ENCODE measurements at regions not wholly inside any gene's neighbourhood (a gene's known extent, or its start where the extent isn't known, plus 50 kb on each side); places are given as distances from the start of the nearest gene placed in this dataset.
"Not testable (repeated sequence)": the region's sequence is repeated elsewhere in the genome, so short reads cannot be mapped to it uniquely, and the experiment has no call there.

DNA sequence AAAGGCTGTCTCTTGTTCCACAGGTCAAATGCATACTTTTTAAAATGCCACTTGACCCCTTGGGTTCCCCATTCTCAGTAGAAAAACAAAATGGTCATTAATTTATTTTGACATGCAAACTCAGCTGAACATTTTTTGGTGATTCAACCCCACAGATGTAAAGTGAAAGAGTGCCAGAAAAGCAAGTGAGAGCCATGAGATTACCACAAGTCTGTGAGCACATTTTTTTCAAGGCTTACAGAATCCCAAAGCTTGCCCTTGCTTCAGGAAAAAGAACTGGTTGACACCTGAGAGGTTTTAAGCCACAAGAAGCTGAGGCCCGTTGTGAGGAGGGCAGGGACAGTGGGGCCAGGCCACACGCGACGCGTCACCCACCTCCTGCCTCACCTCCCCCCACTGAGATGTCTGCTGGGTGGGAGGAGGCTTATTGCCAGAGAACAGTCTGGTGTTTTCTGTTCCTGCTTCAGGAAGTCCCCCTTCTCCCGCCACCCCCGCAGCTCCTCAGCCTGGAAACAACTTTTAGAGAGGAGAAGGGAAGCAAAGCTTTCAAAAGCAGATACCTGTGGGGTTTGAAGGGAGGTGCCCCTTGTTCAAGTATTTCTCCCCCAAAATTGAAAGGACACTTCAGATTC, 70.4 kb upstream of the CYP1B1 start:
- H3K9me3 ChIP-seq (ENCODE audit: severe bottlenecking), result no peaks in the 10 kb centered on the region
- H3K27ac ChIP-seq, result no peak overlapping the region; the same call in 1 of the 2 replicates
- TF ChIP-seq, protein P1, sequence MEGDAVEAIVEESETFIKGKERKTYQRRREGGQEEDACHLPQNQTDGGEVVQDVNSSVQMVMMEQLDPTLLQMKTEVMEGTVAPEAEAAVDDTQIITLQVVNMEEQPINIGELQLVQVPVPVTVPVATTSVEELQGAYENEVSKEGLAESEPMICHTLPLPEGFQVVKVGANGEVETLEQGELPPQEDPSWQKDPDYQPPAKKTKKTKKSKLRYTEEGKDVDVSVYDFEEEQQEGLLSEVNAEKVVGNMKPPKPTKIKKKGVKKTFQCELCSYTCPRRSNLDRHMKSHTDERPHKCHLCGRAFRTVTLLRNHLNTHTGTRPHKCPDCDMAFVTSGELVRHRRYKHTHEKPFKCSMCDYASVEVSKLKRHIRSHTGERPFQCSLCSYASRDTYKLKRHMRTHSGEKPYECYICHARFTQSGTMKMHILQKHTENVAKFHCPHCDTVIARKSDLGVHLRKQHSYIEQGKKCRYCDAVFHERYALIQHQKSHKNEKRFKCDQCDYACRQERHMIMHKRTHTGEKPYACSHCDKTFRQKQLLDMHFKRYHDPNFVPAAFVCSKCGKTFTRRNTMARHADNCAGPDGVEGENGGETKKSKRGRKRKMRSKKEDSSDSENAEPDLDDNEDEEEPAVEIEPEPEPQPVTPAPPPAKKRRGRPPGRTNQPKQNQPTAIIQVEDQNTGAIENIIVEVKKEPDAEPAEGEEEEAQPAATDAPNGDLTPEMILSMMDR (IDR thresholded peaks at IDR 0.05; ENCODE audit: low read depth, low read length), result no peak
- no peaks in the 10 kb centered on the region for H3K27me3 ChIP-seq (ENCODE audit: insufficient read depth, low read depth, severe bottlenecking)
- DNase-seq, result no peak
- no peaks in the 10 kb centered on the region for H3K36me3 ChIP-seq
- H3K4me3 ChIP-seq (ENCODE audit: low read depth, low read length), result no peak overlapping the region

DNA sequence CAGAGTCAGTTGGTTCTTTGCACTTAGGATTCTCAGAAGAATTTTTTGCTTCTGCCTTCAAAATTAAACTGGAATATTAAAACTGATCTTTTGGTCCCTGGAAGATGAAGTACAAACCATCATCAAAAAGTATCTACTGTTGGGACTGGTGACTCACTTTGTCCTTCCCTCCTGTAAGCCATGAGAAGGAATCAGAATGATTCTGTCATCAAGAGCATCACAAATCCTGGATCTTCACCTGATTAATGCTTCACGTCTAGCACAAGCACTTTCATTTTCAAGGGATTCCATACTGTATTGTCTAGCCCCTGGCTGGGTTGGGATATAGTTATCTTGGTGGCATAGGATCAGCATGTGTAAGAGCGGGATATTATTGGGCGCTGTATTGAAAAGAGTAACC, 69.3 kb upstream of the CYP1B1 start:
- H3K36me3 ChIP-seq, result no peaks in the 10 kb centered on the region

DNA sequence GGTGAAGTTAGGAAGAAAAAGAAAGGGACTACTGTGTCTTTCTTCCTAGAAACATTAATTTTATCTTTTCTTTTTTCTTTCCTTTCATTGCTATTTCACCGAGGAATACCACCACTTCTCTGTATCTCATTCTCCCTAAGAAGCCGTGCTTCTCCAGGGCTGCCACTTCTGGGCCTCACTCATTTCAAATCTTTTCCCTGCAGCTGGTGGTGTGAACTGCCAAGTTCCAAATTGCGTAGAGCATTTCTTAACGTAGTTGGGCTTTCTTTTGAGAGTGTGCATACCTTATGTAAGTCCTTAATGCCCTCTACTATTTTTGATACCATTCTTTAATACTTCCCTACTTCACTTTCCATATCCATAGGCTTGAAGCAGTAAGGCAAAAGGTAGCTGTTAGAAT, 66.7 kb upstream of the CYP1B1 start:
- DNase-seq, result no peak
- H3K27ac ChIP-seq, result no peak overlapping the region
- no peak overlapping the region for H3K4me3 ChIP-seq (ENCODE audit: low read depth, low read length)
- peaks cover 3% of the 10 kb centered on the region for H3K9me3 ChIP-seq (ENCODE audit: severe bottlenecking)
- TF ChIP-seq, protein P1 (IDR thresholded peaks at IDR 0.05; ENCODE audit: low read depth, low read length), result no peak
- no peaks in the 10 kb centered on the region for H3K36me3 ChIP-seq
- no peaks in the 10 kb centered on the region for H3K27me3 ChIP-seq (ENCODE audit: insufficient read depth, low read depth, severe bottlenecking)

More for the DNA sequence above, 69.3 kb upstream of the CYP1B1 start:
- Histone ChIP-seq H3K27ac (no peak overlapping the region), H3K9me3 (ENCODE audit: severe bottlenecking) (no peaks in the 10 kb centered on the region), H3K4me3 (ENCODE audit: low read depth, low read length) (no peak overlapping the region), H3K27me3 (ENCODE audit: insufficient read depth, low read depth, severe bottlenecking) (no peaks in the 10 kb centered on the region)
- TF ChIP-seq, protein P1 (IDR thresholded peaks at IDR 0.05; ENCODE audit: low read depth, low read length), result no peak
- DNase-seq, result no peak

DNA sequence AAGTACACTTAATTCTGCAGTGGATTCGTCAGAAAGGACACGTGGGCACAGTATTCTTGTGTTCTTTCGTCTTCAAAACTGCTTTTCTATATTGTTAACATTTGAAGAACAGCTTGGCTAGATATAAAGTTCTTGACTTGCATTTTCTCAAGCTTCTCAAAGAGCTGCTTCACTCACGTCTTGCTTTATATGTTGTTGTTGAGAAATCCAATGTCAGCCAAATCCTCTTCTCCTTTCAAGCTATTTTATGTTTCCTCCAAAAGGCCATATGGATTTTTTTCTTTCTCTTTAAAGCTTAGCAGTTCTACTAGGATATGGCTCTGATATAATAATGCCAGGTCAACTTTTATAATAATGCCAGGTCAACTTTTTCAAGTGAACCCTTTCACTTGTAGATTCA, 65.5 kb upstream of the CYP1B1 start:
- TF ChIP-seq, protein P1 (IDR thresholded peaks at IDR 0.05; ENCODE audit: low read depth, low read length), result no peak
- Histone ChIP-seq H3K27ac (no peak overlapping the region), H3K9me3 (ENCODE audit: severe bottlenecking) (peaks cover 3% of the 10 kb centered on the region), H3K4me3 (ENCODE audit: low read depth, low read length) (no peak overlapping the region), H3K36me3 (no peaks in the 10 kb centered on the region), H3K27me3 (ENCODE audit: insufficient read depth, low read depth, severe bottlenecking) (no peaks in the 10 kb centered on the region)
- DNase-seq, result no peak

DNA sequence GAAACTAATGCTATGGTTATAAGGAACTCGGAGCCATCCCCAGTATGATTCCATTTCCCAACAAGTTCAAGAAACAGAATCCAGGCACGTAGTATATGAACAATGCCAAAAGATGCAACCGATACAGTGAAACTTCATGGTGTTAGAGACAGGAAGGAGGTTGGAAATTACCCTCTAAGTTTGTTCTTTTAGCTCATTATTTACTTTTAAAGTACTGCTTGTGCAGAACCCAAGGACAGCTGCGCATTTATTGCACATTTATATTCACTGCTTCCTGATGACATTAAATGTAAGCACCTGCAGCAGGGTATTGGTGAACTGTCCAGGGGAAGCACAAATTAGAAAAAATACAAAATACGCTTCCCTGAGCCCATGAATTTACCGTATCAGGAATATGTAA, 63.0 kb upstream of the CYP1B1 start:
- Histone ChIP-seq H3K27me3 (ENCODE audit: insufficient read depth, low read depth, severe bottlenecking) (no peaks in the 10 kb centered on the region), H3K9me3 (ENCODE audit: severe bottlenecking) (peaks cover 3% of the 10 kb centered on the region), H3K27ac (no peak overlapping the region), H3K36me3 (no peaks in the 10 kb centered on the region), H3K4me3 (ENCODE audit: low read depth, low read length) (no peak overlapping the region)
- no peak for DNase-seq
- TF ChIP-seq, protein P1 (IDR thresholded peaks at IDR 0.05; ENCODE audit: low read depth, low read length), result no peak

DNA sequence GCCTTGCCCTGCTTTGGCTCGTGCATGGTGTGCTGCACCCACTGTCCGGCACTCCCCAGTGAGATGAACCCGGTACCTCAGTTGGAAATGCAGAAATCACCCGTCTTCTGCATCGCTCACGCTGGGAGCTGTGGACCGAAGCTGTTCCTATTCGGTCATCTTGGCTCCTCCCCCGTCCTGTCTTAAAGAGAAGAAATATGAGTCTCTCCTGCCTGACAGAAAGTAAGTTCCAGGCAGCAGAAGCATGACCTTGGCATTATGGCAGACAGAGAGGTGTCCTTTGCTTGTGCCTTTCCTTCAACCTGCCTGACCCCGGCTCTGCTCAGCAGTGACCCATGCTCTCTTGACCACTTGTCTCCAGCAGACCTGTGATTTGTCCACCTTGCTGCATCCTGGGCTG, 62.5 kb upstream of the CYP1B1 start:
- no peaks in the 10 kb centered on the region for H3K36me3 ChIP-seq
- no peak overlapping the region for H3K4me3 ChIP-seq (ENCODE audit: low read depth, low read length)
- TF ChIP-seq, protein P1 (IDR thresholded peaks at IDR 0.05; ENCODE audit: low read depth, low read length), result no peak
- DNase-seq, result no peak
- H3K9me3 ChIP-seq (ENCODE audit: severe bottlenecking), result peaks cover 3% of the 10 kb centered on the region
- no peaks in the 10 kb centered on the region for H3K27me3 ChIP-seq (ENCODE audit: insufficient read depth, low read depth, severe bottlenecking)
- H3K27ac ChIP-seq, result no peak overlapping the region

DNA sequence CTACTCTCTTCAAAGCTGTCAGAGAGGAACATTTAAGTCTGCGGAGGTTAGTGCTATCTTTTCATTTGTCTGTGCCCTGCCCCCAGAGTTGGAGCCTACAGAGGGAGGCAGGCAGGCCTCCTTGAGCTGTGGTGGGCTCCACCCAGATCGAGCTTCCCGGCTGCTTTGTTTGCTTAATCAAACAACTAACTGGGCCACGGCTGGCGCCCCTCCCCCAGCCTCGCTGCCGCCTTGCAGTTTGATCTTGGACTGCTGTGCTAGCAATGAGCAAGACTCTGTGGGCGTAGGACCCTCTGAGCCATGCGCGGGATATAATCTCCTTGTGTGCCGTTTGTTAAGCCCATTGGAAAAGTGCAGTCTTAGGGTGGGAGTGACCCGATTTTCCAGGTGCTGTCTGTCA, 62.0 kb upstream of the CYP1B1 start:
- not testable (repeated sequence) for H3K36me3 ChIP-seq; H3K4me3 ChIP-seq (ENCODE audit: low read depth, low read length); H3K27ac ChIP-seq; H3K27me3 ChIP-seq (ENCODE audit: insufficient read depth, low read depth, severe bottlenecking); H3K9me3 ChIP-seq (ENCODE audit: severe bottlenecking); DNase-seq
